ENCODE measurements at regions not wholly inside any gene's neighbourhood (a gene's known extent, or its start where the extent isn't known, plus 50 kb on each side); places are given as distances from the start of the nearest gene placed in this dataset.

DNA sequence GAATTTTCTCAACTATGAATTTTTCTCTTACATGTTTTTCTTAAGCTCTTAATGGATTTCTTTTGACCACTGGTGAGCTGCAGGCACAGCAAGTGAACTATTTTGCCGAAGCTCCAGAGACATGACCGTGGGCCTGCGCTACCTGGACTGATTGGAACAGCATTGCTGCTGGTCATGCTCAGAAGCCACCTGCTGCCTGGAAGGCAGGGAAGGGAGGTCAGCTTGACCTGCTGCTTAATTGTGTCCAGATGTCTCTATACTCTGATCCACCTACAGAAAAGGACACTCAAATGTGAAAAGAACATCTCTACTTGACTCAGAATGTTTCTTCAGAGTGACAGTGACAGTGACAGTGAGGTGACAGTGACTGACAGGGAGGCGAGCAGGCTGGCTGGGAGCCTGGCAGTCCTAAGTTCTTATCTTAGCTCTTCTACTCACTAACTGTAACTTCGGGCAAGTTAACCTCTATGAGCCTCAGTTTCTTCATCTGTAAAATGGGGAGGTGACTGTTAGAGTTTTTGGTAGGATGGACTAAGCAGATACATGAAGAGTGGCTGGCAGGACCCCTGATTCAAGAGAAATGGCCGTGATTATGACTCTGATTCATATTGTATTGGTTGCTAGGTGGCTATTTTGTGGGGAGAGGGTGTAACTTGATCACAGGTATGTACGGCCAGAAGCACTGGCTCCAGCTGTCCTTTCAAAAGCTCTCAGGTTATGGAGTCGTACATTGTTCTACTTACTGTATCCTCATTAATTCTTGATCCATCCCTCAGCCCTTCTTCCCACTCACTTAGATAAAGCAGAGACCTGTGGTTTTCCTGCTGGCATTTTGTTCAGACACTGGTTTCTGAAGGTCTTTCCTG lies 54.8 kb upstream of the DLG1 start:
- TF ChIP-seq, protein P1, sequence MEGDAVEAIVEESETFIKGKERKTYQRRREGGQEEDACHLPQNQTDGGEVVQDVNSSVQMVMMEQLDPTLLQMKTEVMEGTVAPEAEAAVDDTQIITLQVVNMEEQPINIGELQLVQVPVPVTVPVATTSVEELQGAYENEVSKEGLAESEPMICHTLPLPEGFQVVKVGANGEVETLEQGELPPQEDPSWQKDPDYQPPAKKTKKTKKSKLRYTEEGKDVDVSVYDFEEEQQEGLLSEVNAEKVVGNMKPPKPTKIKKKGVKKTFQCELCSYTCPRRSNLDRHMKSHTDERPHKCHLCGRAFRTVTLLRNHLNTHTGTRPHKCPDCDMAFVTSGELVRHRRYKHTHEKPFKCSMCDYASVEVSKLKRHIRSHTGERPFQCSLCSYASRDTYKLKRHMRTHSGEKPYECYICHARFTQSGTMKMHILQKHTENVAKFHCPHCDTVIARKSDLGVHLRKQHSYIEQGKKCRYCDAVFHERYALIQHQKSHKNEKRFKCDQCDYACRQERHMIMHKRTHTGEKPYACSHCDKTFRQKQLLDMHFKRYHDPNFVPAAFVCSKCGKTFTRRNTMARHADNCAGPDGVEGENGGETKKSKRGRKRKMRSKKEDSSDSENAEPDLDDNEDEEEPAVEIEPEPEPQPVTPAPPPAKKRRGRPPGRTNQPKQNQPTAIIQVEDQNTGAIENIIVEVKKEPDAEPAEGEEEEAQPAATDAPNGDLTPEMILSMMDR (IDR thresholded peaks at IDR 0.05): no peak
- TF ChIP-seq EZH2 (IDR thresholded peaks at IDR 0.05) (no peak), EZH2phosphoT487 (IDR thresholded peaks at IDR 0.05) (no peak)

All from neural progenitor cell (in vitro differentiated cells).